ENCODE measurements at regions not wholly inside any gene's neighbourhood (a gene's known extent, or its start where the extent isn't known, plus 50 kb on each side); places are given as distances from the start of the nearest gene placed in this dataset.

DNA sequence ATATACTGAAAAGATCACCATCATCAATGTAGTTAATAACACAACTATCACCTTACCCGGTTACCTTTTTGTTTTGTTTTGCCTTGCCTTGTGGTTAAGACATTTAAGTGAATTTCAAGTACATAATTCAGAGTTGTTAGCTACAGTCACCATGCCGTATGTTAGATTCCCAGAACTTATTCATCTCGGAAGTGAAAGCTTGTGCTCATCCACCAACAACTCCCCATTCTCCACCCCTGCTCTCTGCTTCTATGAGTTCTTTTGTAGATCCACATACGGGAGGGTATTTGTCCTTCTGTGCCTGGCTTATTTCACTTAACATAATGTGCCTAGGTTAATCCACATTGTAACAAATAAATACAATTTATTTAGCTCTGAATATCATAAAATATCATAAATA lies 182.8 kb upstream of the ADARB2 start:
- no peak for TF ChIP-seq EZH2 (IDR thresholded peaks at IDR 0.05; ENCODE audit: borderline replicate concordance)
- TF ChIP-seq, protein P1, sequence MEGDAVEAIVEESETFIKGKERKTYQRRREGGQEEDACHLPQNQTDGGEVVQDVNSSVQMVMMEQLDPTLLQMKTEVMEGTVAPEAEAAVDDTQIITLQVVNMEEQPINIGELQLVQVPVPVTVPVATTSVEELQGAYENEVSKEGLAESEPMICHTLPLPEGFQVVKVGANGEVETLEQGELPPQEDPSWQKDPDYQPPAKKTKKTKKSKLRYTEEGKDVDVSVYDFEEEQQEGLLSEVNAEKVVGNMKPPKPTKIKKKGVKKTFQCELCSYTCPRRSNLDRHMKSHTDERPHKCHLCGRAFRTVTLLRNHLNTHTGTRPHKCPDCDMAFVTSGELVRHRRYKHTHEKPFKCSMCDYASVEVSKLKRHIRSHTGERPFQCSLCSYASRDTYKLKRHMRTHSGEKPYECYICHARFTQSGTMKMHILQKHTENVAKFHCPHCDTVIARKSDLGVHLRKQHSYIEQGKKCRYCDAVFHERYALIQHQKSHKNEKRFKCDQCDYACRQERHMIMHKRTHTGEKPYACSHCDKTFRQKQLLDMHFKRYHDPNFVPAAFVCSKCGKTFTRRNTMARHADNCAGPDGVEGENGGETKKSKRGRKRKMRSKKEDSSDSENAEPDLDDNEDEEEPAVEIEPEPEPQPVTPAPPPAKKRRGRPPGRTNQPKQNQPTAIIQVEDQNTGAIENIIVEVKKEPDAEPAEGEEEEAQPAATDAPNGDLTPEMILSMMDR (IDR thresholded peaks at IDR 0.05; ENCODE audit: poor library complexity), result no peak
- no peak for TF ChIP-seq EZH2phosphoT487 (IDR thresholded peaks at IDR 0.05; ENCODE audit: low read depth, severe bottlenecking, unreplicated experiment)
